Peyer's patch (tissue), 4 donors: ENCODE measurements at regions not wholly inside any gene's neighbourhood (a gene's known extent, or its start where the extent isn't known, plus 50 kb on each side); places are given as distances from the start of the nearest gene placed in this dataset.
"Not testable (repeated sequence)": the region's sequence is repeated elsewhere in the genome, so short reads cannot be mapped to it uniquely, and the experiment has no call there.

Experiments used
- DNase-seq, 3 donors: peaks; one replicate each; pipeline ENCODE4 v3.0.0-alpha.2; 2017 to 2019
- H3K27ac ChIP-seq, 4 donors: fragments of 200-600 bp; sonication (generic); one replicate each; pipeline ENCODE4 v1.5.1; 2016 to 2019
- H3K27me3 ChIP-seq, 2 donors: fragments of 200-600 bp; sonication (generic); one replicate each; pipeline ENCODE4 v1.5.1; 2019
- H3K36me3 ChIP-seq, 3 donors: fragments of 200-600 bp; sonication (generic); one replicate each; pipeline ENCODE4 v1.5.1; 2016 to 2019
- H3K4me1 ChIP-seq, 4 donors: fragments of 200-600 bp; sonication (generic); one replicate each; pipeline ENCODE4 v1.5.1; 2016 to 2019
- H3K4me3 ChIP-seq, 4 donors: fragments of 200-600 bp; sonication (generic); 1 replicate in 3 of 4; 2 replicates in 1 of 4; pipeline ENCODE4 v1.5.1; 2016 to 2019; ENCODE audit warnings: mild to moderate bottlenecking in 1 of 4
- H3K9me3 ChIP-seq, 4 donors: fragments of 200-600 bp; sonication (generic); one replicate each; pipeline ENCODE4 v1.5.1; 2016 to 2019; ENCODE audit warnings: mild to moderate bottlenecking in 1 of 4
- POLR2A ChIP-seq, 2 donors: fragments of 450-650 bp; IDR thresholded peaks; one replicate each; pipeline ENCODE4 v1.5.1; 2017; ENCODE audit warnings: antibody characterized with exemption in 2 of 2, mild to moderate bottlenecking in 2 of 2, moderate library complexity in 2 of 2
- TF ChIP-seq, protein P1 (sequence below), 6 experiments: fragments of 450-650 bp in 4 of 6; fragments of 200-600 bp in 2 of 6; sonication (generic) in 1 of 6; IDR thresholded peaks; one replicate each; pipeline ENCODE4 v1.5.1; 2017 to 2019; ENCODE audit warnings: antibody characterized with exemption in 6 of 6, mild to moderate bottlenecking in 3 of 6, moderate library complexity in 1 of 6

- TF ChIP-seq, protein P1, sequence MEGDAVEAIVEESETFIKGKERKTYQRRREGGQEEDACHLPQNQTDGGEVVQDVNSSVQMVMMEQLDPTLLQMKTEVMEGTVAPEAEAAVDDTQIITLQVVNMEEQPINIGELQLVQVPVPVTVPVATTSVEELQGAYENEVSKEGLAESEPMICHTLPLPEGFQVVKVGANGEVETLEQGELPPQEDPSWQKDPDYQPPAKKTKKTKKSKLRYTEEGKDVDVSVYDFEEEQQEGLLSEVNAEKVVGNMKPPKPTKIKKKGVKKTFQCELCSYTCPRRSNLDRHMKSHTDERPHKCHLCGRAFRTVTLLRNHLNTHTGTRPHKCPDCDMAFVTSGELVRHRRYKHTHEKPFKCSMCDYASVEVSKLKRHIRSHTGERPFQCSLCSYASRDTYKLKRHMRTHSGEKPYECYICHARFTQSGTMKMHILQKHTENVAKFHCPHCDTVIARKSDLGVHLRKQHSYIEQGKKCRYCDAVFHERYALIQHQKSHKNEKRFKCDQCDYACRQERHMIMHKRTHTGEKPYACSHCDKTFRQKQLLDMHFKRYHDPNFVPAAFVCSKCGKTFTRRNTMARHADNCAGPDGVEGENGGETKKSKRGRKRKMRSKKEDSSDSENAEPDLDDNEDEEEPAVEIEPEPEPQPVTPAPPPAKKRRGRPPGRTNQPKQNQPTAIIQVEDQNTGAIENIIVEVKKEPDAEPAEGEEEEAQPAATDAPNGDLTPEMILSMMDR (IDR thresholded peaks at IDR 0.05) = no peak
- DNase-seq = no peak
- H3K27me3 ChIP-seq = no peaks in the 10 kb centered on the region
- H3K27ac ChIP-seq = no peak overlapping the region
- H3K4me1 ChIP-seq = no peaks in the 10 kb centered on the region
- H3K9me3 ChIP-seq = no peaks in the 10 kb centered on the region
- H3K4me3 ChIP-seq = no peak overlapping the region
- no peaks in the 10 kb centered on the region for H3K36me3 ChIP-seq
These were observed 1211.6 kb upstream of the LRRN3 start for GRCh38 chr7:109879287-109879828.

DNA sequence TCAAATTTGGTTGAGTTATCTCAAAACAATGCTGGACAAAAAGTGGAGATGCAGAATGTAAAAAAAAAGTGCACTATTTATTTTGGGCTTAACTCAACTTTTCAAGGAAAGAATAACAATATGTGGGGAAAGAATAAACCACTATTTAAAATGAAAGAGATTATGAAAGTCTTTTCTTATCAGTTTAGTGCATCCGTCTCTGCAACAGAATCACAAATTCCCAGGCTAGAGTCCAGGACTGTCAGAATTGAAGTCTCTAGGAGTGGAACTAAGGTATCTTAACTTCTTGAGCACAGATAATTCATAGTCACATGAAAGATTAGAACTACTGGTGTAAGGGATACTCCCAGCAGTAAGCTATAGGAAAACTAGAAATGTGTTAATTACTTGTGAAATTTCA is 1200.3 kb upstream of the LRRN3 start:
- no peaks in the 10 kb centered on the region for H3K9me3 ChIP-seq
- TF ChIP-seq, protein P1 (IDR thresholded peaks at IDR 0.05) = no peak
- no peak for TF ChIP-seq POLR2A (IDR thresholded peaks at IDR 0.05)

GRCh38 chr7:109893231-109893630 is 1197.7 kb upstream of the LRRN3 start:
- no peaks in the 10 kb centered on the region for H3K36me3 ChIP-seq
- no peaks in the 10 kb centered on the region for H3K4me1 ChIP-seq
- no peaks in the 10 kb centered on the region for H3K27me3 ChIP-seq
- DNase-seq = no peak
- TF ChIP-seq, protein P1 (IDR thresholded peaks at IDR 0.05) = no peak
- no peak for TF ChIP-seq POLR2A (IDR thresholded peaks at IDR 0.05)
- no peaks in the 10 kb centered on the region for H3K9me3 ChIP-seq
- no peak overlapping the region for H3K4me3 ChIP-seq
- H3K27ac ChIP-seq = no peak overlapping the region

More for the DNA sequence above, 1200.3 kb upstream of the LRRN3 start:
- Histone ChIP-seq H3K27me3 (no peaks in the 10 kb centered on the region), H3K27ac (no peak overlapping the region), H3K4me1 (no peaks in the 10 kb centered on the region), H3K36me3 (no peaks in the 10 kb centered on the region), H3K4me3 (no peak overlapping the region)
- DNase-seq = no peak

GRCh38 chr7:109895536-109895935 is 1195.4 kb upstream of the LRRN3 start:
- Histone ChIP-seq H3K4me1 (no peaks in the 10 kb centered on the region), H3K27ac (no peak overlapping the region), H3K4me3 (no peak overlapping the region), H3K9me3 (no peaks in the 10 kb centered on the region), H3K27me3 (no peaks in the 10 kb centered on the region), H3K36me3 (no peaks in the 10 kb centered on the region)
- TF ChIP-seq POLR2A (IDR thresholded peaks at IDR 0.05) = no peak
- TF ChIP-seq, protein P1 (IDR thresholded peaks at IDR 0.05) = no peak
- DNase-seq = no peak

- Histone ChIP-seq H3K36me3 (no peaks in the 10 kb centered on the region), H3K4me1 (no peaks in the 10 kb centered on the region), H3K4me3 (no peak overlapping the region), H3K27me3 (no peaks in the 10 kb centered on the region), H3K27ac (no peak overlapping the region), H3K9me3 (no peaks in the 10 kb centered on the region)
- no peak for DNase-seq
- TF ChIP-seq, protein P1 (IDR thresholded peaks at IDR 0.05) = no peak
- no peak for TF ChIP-seq POLR2A (IDR thresholded peaks at IDR 0.05)
These were observed 1189.0 kb upstream of the LRRN3 start for GRCh38 chr7:109901926-109902325.

GRCh38 chr7:109905368-109906065 is 1185.4 kb upstream of the LRRN3 start:
- not testable (repeated sequence) for H3K9me3 ChIP-seq, H3K36me3 ChIP-seq, H3K27me3 ChIP-seq, H3K4me3 ChIP-seq, H3K27ac ChIP-seq, DNase-seq, H3K4me1 ChIP-seq
